Neural cell (in vitro differentiated cells): ENCODE measurements at regions not wholly inside any gene's neighbourhood (a gene's known extent, or its start where the extent isn't known, plus 50 kb on each side); places are given as distances from the start of the nearest gene placed in this dataset.

Experiments used
- CTCF ChIP-seq: fragments of 450-650 bp; IDR thresholded peaks from 2 replicates; pipeline ENCODE4 v1.5.1; 2014; ENCODE audit warnings: antibody characterized with exemption, mild to moderate bottlenecking, moderate library complexity; ENCODE audit not compliant: poor library complexity, severe bottlenecking
- EP300 ChIP-seq: fragments of 450-650 bp; conservative IDR thresholded peaks from 2 replicates; pipeline ENCODE4 v1.6.1; 2014; ENCODE audit warnings: antibody characterized with exemption, mild to moderate bottlenecking, moderate library complexity; ENCODE audit not compliant: poor library complexity, severe bottlenecking
- RAD21 ChIP-seq: fragments of 450-650 bp; conservative IDR thresholded peaks from 2 replicates; pipeline ENCODE4 v1.6.1; 2014; ENCODE audit warnings: antibody characterized with exemption, mild to moderate bottlenecking, moderate library complexity
- SMC3 ChIP-seq: fragments of 450-650 bp; conservative IDR thresholded peaks from 2 replicates; pipeline ENCODE4 v1.6.1; 2014; ENCODE audit warnings: antibody characterized with exemption, mild to moderate bottlenecking, moderate library complexity; ENCODE audit not compliant: poor library complexity
- TAF1 ChIP-seq: IDR thresholded peaks from 2 replicates; pipeline ENCODE4 v1.6.1; 2012; ENCODE audit warnings: low read depth

DNA sequence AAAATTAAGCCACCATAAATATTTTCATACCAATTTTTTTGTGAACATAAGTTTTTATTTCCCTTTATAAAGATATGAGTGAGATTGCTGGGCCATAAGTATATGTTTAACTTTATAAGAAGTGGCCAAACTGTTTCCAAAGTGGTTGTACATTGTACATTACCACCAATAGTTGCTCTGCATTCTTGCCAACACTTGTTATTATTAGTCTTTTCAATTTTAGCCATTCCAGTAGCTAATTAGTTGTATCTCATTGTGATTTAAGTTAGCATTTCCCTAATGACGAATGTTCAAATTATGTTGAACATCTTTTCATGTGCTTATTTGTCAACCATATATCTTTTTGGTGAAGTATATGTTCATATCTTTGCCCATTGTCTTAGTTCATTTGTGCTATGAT is 64.0 kb upstream of the DNAH14 start:
- no peak for TF ChIP-seq CTCF
- no peak for TF ChIP-seq EP300
- no peak for TF ChIP-seq TAF1
- no peak for TF ChIP-seq RAD21
- no peak for TF ChIP-seq SMC3
